SH-SY5Y (cell line): ENCODE measurements at regions not wholly inside any gene's neighbourhood (a gene's known extent, or its start where the extent isn't known, plus 50 kb on each side); places are given as distances from the start of the nearest gene placed in this dataset.

Experiments
- GATA2 ChIP-seq: IDR thresholded peaks from 2 replicates; pipeline ENCODE4 v1.6.1; 2011; ENCODE audit warnings: mild to moderate bottlenecking, low read depth, low read length
- GATA3 ChIP-seq: IDR thresholded peaks from 2 replicates; pipeline ENCODE4 v1.6.1; 2011; ENCODE audit warnings: low read depth, mild to moderate bottlenecking, low read length, moderate library complexity

- TF ChIP-seq GATA2 (no peak), GATA3 (no peak)
Measured at GRCh38 chr10:21242915-21243314, 282.6 kb downstream of the SKIDA1 start.
